Thymus (tissue), 11 donors: ENCODE measurements at regions not wholly inside any gene's neighbourhood (a gene's known extent, or its start where the extent isn't known, plus 50 kb on each side); places are given as distances from the start of the nearest gene placed in this dataset.
"Not testable (repeated sequence)": the region's sequence is repeated elsewhere in the genome, so short reads cannot be mapped to it uniquely, and the experiment has no call there.

Experiments used
- DNase-seq, 9 donors: peaks; one replicate each; pipeline ENCODE4 v3.0.0-alpha.2; 2013; ENCODE audit warnings: low spot score in 9 of 9, low read depth in 6 of 9, missing footprints in 1 of 9
- H3K27ac ChIP-seq, 2 donors: one replicate each; pipeline ENCODE4 v1.5.1; 2013; ENCODE audit warnings: control low read depth in 1 of 2, low read depth in 1 of 2, low read length in 1 of 2, mild to moderate bottlenecking in 1 of 2, moderate library complexity in 1 of 2
- H3K27me3 ChIP-seq, 2 donors: one replicate each; pipeline ENCODE4 v1.5.1; 2013; ENCODE audit warnings: low read length in 1 of 2; ENCODE audit not compliant: control insufficient read depth in 2 of 2, insufficient read depth in 1 of 2
- H3K36me3 ChIP-seq, 2 donors: one replicate each; pipeline ENCODE4 v1.5.1; 2013; ENCODE audit warnings: low read length in 1 of 2, mild to moderate bottlenecking in 1 of 2, moderate library complexity in 1 of 2; ENCODE audit not compliant: control insufficient read depth in 2 of 2, insufficient read depth in 2 of 2
- H3K4me1 ChIP-seq, 2 donors: one replicate each; pipeline ENCODE4 v1.5.1; 2013; ENCODE audit warnings: low read length in 2 of 2; ENCODE audit not compliant: control insufficient read depth in 2 of 2, insufficient read depth in 2 of 2
- H3K4me3 ChIP-seq, 2 donors: one replicate each; pipeline ENCODE4 v1.5.1; 2013; ENCODE audit warnings: low read length in 2 of 2, control low read depth in 1 of 2, mild to moderate bottlenecking in 1 of 2
- H3K9me3 ChIP-seq, 2 donors: one replicate each; pipeline ENCODE4 v1.5.1; 2013; ENCODE audit warnings: low read length in 1 of 2, mild to moderate bottlenecking in 1 of 2; ENCODE audit not compliant: control insufficient read depth in 2 of 2, insufficient read depth in 1 of 2
- WGBS: extraction: QIAGEN DNeasy Blood & Tissue Kit; methylation state at CpG from one replicate; pipeline ENCODE4 v1.1.7; 2013; 5-methylcytosine and 5-hydroxymethylcytosine counted together
- donor health status: healthy.

GRCh38 chr21:27776925-27777553, 810.2 kb upstream of the ADAMTS5 start:
- peaks cover 0 to 15% of the 10 kb centered on the region in 2 donors for H3K9me3 ChIP-seq
- no peak overlapping the region for H3K27ac ChIP-seq
- H3K4me1 ChIP-seq, result no peaks in the 10 kb centered on the region
- no peaks in the 10 kb centered on the region for H3K36me3 ChIP-seq
- 82% methylated on average over 9 of the region's 9 CpGs for WGBS
- H3K27me3 ChIP-seq, result no peaks in the 10 kb centered on the region
- H3K4me3 ChIP-seq, result no peak overlapping the region
- DNase-seq, result no peak

DNA sequence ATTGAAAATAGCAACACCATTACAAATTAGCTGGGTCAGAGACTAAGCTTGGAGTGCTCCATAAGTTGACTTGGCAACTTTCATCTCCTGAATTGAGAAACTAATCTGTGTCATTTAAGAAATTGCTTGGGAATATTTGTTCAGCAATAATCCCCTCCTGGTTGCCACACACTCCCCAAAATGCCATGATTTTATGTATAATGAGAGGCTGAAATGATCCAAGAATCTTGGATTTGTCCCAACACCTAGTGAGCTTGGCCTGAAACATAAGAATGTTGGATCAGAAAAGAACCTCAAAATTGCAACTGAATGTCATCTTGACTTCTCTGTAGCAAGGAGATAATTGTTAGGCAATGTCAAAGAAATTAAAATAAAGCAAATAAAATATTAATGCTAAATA, 805.9 kb upstream of the ADAMTS5 start:
- Histone ChIP-seq H3K9me3 (peaks cover 0 to 10% of the 10 kb centered on the region in 2 donors), H3K4me1 (no peaks in the 10 kb centered on the region), H3K27me3 (no peaks in the 10 kb centered on the region), H3K4me3 (no peak overlapping the region), H3K36me3 (no peaks in the 10 kb centered on the region), H3K27ac (no peak overlapping the region)
- DNase-seq, result no peak

DNA sequence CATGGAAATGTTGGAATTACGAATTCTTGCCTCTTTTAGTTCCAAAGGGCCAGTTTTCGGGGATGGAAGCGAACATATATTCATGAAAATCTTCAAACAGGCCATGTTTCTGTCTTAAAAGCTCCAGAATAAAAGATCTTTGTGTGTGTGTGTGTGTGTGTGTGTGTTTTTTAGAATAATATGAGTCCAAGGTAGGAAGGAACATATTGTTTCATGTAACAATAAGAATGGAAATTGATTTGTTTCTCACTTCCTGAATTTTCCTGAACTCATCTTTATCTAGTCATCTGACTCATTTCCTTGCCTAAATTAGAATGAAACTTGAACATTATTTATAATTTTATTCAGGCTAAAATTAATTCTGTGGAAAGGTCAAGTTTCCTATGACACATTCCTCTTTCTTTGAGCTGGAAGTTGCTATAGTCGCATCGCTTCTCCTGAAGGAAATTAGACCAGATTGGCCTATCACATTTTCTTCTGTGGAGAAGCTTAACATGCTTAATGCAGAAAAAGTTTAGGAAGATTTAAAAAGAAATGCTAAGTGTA, 805.1 kb upstream of the ADAMTS5 start:
- 91% methylated on average over 5 of the region's 5 CpGs for WGBS
- Histone ChIP-seq H3K36me3 (no peaks in the 10 kb centered on the region), H3K9me3 (peaks cover 0 to 2% of the 10 kb centered on the region in 2 donors), H3K27me3 (no peaks in the 10 kb centered on the region), H3K27ac (no peak overlapping the region), H3K4me3 (no peak overlapping the region), H3K4me1 (no peaks in the 10 kb centered on the region)
- DNase-seq, result no peak

DNA sequence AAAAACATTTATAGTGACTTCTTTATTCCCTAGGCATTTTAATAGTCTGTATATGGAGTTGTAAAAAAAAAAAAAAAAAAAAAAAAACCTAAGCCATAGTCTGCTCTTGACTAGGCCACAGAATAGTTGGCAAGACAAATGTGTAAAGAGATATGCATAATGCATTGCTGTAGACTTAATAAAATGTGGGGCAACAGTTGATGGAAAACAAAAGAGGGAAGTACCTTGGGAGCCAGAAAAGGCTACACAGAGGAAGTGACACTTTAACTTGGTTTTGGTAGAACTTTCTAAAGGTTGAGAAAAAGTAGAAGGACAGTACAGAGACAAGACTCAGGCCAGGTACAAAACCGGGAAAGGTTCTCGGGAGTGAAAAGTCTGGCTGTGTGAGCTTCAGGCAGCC, 802.9 kb upstream of the ADAMTS5 start:
- Histone ChIP-seq H3K4me1 (no peaks in the 10 kb centered on the region), H3K9me3 (no peaks in the 10 kb centered on the region), H3K4me3 (no peak overlapping the region), H3K27me3 (no peaks in the 10 kb centered on the region), H3K27ac (no peak overlapping the region), H3K36me3 (no peaks in the 10 kb centered on the region)
- 93% methylated on average over 2 of the region's 2 CpGs for WGBS
- no peak for DNase-seq

- not testable (repeated sequence) for H3K9me3 ChIP-seq, DNase-seq, H3K27me3 ChIP-seq, H3K27ac ChIP-seq, H3K4me1 ChIP-seq, H3K36me3 ChIP-seq, H3K4me3 ChIP-seq
- 95% methylated on average over 5 of the region's 5 CpGs for WGBS
Observed at GRCh38 chr21:27768046-27768637, 801.3 kb upstream of the ADAMTS5 start.

DNA sequence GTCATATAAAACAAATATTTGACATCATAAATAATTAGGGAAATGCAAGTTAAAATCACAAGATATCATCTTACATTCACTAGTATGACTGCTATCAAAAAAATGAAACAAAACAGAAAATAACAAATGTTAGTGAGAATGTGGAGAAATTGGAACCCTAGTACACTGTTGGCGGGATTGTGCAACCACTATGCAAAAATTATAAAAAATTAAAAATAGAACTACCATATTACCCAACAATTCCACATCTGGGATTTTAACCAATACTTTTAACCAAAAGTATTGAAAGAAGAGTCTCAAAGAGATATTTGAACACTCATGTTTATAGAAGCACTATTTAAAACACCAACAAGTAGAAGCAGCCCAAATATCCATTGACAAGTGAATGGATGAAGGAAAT, 797.2 kb upstream of the ADAMTS5 start:
- H3K4me3 ChIP-seq, result no peak overlapping the region
- H3K27ac ChIP-seq, result no peak overlapping the region
- H3K9me3 ChIP-seq, result no peaks in the 10 kb centered on the region
- H3K27me3 ChIP-seq, result no peaks in the 10 kb centered on the region
- 50% methylated on average over 1 of the region's 1 CpG for WGBS
- no peak for DNase-seq
- H3K36me3 ChIP-seq, result no peaks in the 10 kb centered on the region
- H3K4me1 ChIP-seq, result no peaks in the 10 kb centered on the region

- Histone ChIP-seq H3K27ac (no peak overlapping the region), H3K4me3 (no peak overlapping the region), H3K36me3 (no peaks in the 10 kb centered on the region), H3K4me1 (no peaks in the 10 kb centered on the region), H3K9me3 (peaks cover 0 to 4% of the 10 kb centered on the region in 2 donors), H3K27me3 (no peaks in the 10 kb centered on the region)
- DNase-seq, result no peak
- 68% methylated on average over 1 of the region's 1 CpG for WGBS
Observed at GRCh38 chr21:27761623-27762022, 794.7 kb upstream of the ADAMTS5 start.

- no peaks in the 10 kb centered on the region for H3K36me3 ChIP-seq
- no peak for DNase-seq
- H3K9me3 ChIP-seq, result peaks cover 0 to 4% of the 10 kb centered on the region in 2 donors
- no peaks in the 10 kb centered on the region for H3K27me3 ChIP-seq
- H3K4me1 ChIP-seq, result no peaks in the 10 kb centered on the region
- H3K27ac ChIP-seq, result no peak overlapping the region
- no peak overlapping the region for H3K4me3 ChIP-seq
Observed at GRCh38 chr21:27759820-27760219, 792.9 kb upstream of the ADAMTS5 start.

GRCh38 chr21:27759091-27759659, 792.3 kb upstream of the ADAMTS5 start:
- H3K4me1 ChIP-seq, result no peaks in the 10 kb centered on the region
- H3K27me3 ChIP-seq, result no peaks in the 10 kb centered on the region
- H3K9me3 ChIP-seq, result peaks cover 0 to 4% of the 10 kb centered on the region in 2 donors
- H3K36me3 ChIP-seq, result no peaks in the 10 kb centered on the region
- DNase-seq, result no peak
- H3K27ac ChIP-seq, result no peak overlapping the region
- no peak overlapping the region for H3K4me3 ChIP-seq
- WGBS, result 86% methylated on average over 11 of the region's 11 CpGs
